ENCODE measurements at regions not wholly inside any gene's neighbourhood (a gene's known extent, or its start where the extent isn't known, plus 50 kb on each side); places are given as distances from the start of the nearest gene placed in this dataset.
A peak's percentile ranks its signal among the peaks of the same experiment; 100 is the strongest.
"Not testable (repeated sequence)": the region's sequence is repeated elsewhere in the genome, so short reads cannot be mapped to it uniquely, and the experiment has no call there.

- no peak for ATAC-seq
- Mint-ChIP-seq H3K27ac (no peak overlapping the region), H3K36me3 (no peaks in the 10 kb centered on the region), H3K9me3 (no peaks in the 10 kb centered on the region)
- no peak for DNase-seq (ENCODE audit: low spot score in 2 of 2)
Observed at GRCh38 chr9:105004466-105005090, 76.6 kb upstream of the ABCA1 start.

- Mint-ChIP-seq H3K36me3 (no peaks in the 10 kb centered on the region), H3K27ac (no peak overlapping the region), H3K9me3 (no peaks in the 10 kb centered on the region)
- DNase-seq (ENCODE audit: low spot score in 2 of 2) (no peak), ATAC-seq (no peak)
Observed at GRCh38 chr9:105005186-105005585, 77.2 kb upstream of the ABCA1 start.

GRCh38 chr9:105006514-105006913 is 78.6 kb upstream of the ABCA1 start:
- ATAC-seq (no peak), DNase-seq (ENCODE audit: low spot score in 2 of 2) (no peak)
- peak overlapping the region in 1 of 2 donors; percentile 19 for H3K27ac Mint-ChIP-seq
- no peaks in the 10 kb centered on the region for H3K36me3 Mint-ChIP-seq
- H3K9me3 Mint-ChIP-seq = no peaks in the 10 kb centered on the region

- Mint-ChIP-seq H3K9me3 (no peaks in the 10 kb centered on the region), H3K36me3 (no peaks in the 10 kb centered on the region), H3K27ac (peak overlapping the region; percentile 19 to 89)
- ATAC-seq (peak; percentile 95 to 96), DNase-seq (ENCODE audit: low spot score in 2 of 2) (peak in 1 of 2 donors; percentile 8)
Observed at GRCh38 chr9:105007143-105007542, 79.2 kb upstream of the ABCA1 start.

- not testable (repeated sequence) for ATAC-seq; DNase-seq (ENCODE audit: low spot score in 2 of 2); H3K27ac Mint-ChIP-seq; H3K36me3 Mint-ChIP-seq; H3K9me3 Mint-ChIP-seq
Observed at GRCh38 chr9:105010089-105010488, 82.1 kb upstream of the ABCA1 start.

- Mint-ChIP-seq H3K9me3 (no peaks in the 10 kb centered on the region), H3K36me3 (no peaks in the 10 kb centered on the region), H3K27ac (no peak overlapping the region)
- DNase-seq (ENCODE audit: low spot score in 2 of 2) (no peak), ATAC-seq (peak in 1 of 2 donors; percentile 64)
Observed at GRCh38 chr9:105021917-105022316, 94.0 kb upstream of the ABCA1 start.

GRCh38 chr9:105022545-105022944 is 94.6 kb upstream of the ABCA1 start:
- not testable (repeated sequence) for DNase-seq (ENCODE audit: low spot score in 2 of 2); H3K36me3 Mint-ChIP-seq; H3K9me3 Mint-ChIP-seq; H3K27ac Mint-ChIP-seq; ATAC-seq

- DNase-seq (ENCODE audit: low spot score in 2 of 2) = no peak
- Mint-ChIP-seq H3K9me3 (no peaks in the 10 kb centered on the region), H3K36me3 (no peaks in the 10 kb centered on the region), H3K27ac (no peak overlapping the region)
- ATAC-seq = no peak
Observed at GRCh38 chr9:105023788-105024187, 95.8 kb upstream of the ABCA1 start.

GRCh38 chr9:105024529-105024928 is 96.6 kb upstream of the ABCA1 start:
- ATAC-seq (no peak), DNase-seq (ENCODE audit: low spot score in 2 of 2) (no peak)
- Mint-ChIP-seq H3K9me3 (no peaks in the 10 kb centered on the region), H3K36me3 (no peaks in the 10 kb centered on the region), H3K27ac (no peak overlapping the region)

GRCh38 chr9:105026451-105026850 is 98.5 kb upstream of the ABCA1 start:
- ATAC-seq (no peak), DNase-seq (ENCODE audit: low spot score in 2 of 2) (no peak)
- Mint-ChIP-seq H3K27ac (no peak overlapping the region), H3K9me3 (no peaks in the 10 kb centered on the region), H3K36me3 (no peaks in the 10 kb centered on the region)

- Mint-ChIP-seq H3K36me3 (no peaks in the 10 kb centered on the region), H3K27ac (no peak overlapping the region), H3K9me3 (no peaks in the 10 kb centered on the region)
- DNase-seq (ENCODE audit: low spot score in 2 of 2) (no peak), ATAC-seq (no peak)
Observed at GRCh38 chr9:105027084-105027483, 99.1 kb upstream of the ABCA1 start.

- Mint-ChIP-seq H3K27ac (no peak overlapping the region), H3K36me3 (peaks cover 10 to 11% of the 10 kb centered on the region in 2 donors), H3K9me3 (peaks cover 0 to 7% of the 10 kb centered on the region in 2 donors)
- DNase-seq (ENCODE audit: low spot score in 2 of 2) (no peak), ATAC-seq (no peak)
Observed at GRCh38 chr9:105030285-105030684, 102.3 kb upstream of the ABCA1 start.

- Mint-ChIP-seq H3K9me3 (peaks cover 0 to 15% of the 10 kb centered on the region in 2 donors), H3K27ac (no peak overlapping the region), H3K36me3 (peaks cover 10 to 11% of the 10 kb centered on the region in 2 donors)
- DNase-seq (ENCODE audit: low spot score in 2 of 2) = no peak
- no peak for ATAC-seq
Observed at GRCh38 chr9:105037139-105037538, 109.2 kb upstream of the ABCA1 start.

GRCh38 chr9:105038051-105038450 is 110.1 kb upstream of the ABCA1 start:
- DNase-seq (ENCODE audit: low spot score in 2 of 2) = no peak
- Mint-ChIP-seq H3K36me3 (peaks cover 10 to 11% of the 10 kb centered on the region in 2 donors), H3K27ac (no peak overlapping the region), H3K9me3 (peaks cover 0 to 15% of the 10 kb centered on the region in 2 donors)
- no peak for ATAC-seq

- Mint-ChIP-seq H3K9me3 (peaks cover 0 to 8% of the 10 kb centered on the region in 2 donors), H3K27ac (no peak overlapping the region), H3K36me3 (no peaks in the 10 kb centered on the region)
- no peak for ATAC-seq
- no peak for DNase-seq (ENCODE audit: low spot score in 2 of 2)
Observed at GRCh38 chr9:105039175-105039799, 111.3 kb upstream of the ABCA1 start.

- no peak for ATAC-seq
- H3K27ac Mint-ChIP-seq = no peak overlapping the region
Observed at GRCh38 chr9:105043370-105043936, 115.5 kb upstream of the ABCA1 start.

GRCh38 chr9:105044518-105044917 is 116.6 kb upstream of the ABCA1 start:
- Mint-ChIP-seq H3K9me3 (no peaks in the 10 kb centered on the region), H3K27ac (no peak overlapping the region), H3K36me3 (no peaks in the 10 kb centered on the region)
- DNase-seq (ENCODE audit: low spot score in 2 of 2) (no peak), ATAC-seq (no peak)

More at GRCh38 chr9:105043370-105043936, 115.5 kb upstream of the ABCA1 start:
- DNase-seq (ENCODE audit: low spot score in 2 of 2) = no peak
- H3K9me3 Mint-ChIP-seq = no peaks in the 10 kb centered on the region
- H3K36me3 Mint-ChIP-seq = no peaks in the 10 kb centered on the region

All from activated naive CD4-positive, alpha-beta T cell treated with anti-CD3 and anti-CD28 coated beads, Interleukin-2, amount 50 U/mL, for 72 hours (primary cell).